GM23338 (cell line): ENCODE measurements at regions not wholly inside any gene's neighbourhood (a gene's known extent, or its start where the extent isn't known, plus 50 kb on each side); places are given as distances from the start of the nearest gene placed in this dataset.

Experiments used
- ATAC-seq: fragments of 200-7000 bp; cut with Tn5 transposase; 3 replicates; pipeline ENCODE4 v1.9.1; 2020
- DNase-seq: peaks from one replicate; pipeline ENCODE4 v3.0.0-alpha.2; 2015; ENCODE audit warnings: low spot score
- H2AFZ ChIP-seq: fragments of 200-600 bp; sonication (generic); 2 replicates; pipeline ENCODE4 v1.8.0; 2016; ENCODE audit warnings: antibody characterized with exemption, mild to moderate bottlenecking, moderate library complexity
- H3F3A ChIP-seq: fragments of 200-600 bp; sonication (generic); replicated peaks from 2 replicates; pipeline ENCODE4 v1.8.0; 2017; ENCODE audit warnings: antibody characterized with exemption, mixed run types, low read depth
- H3K27ac ChIP-seq: fragments of 200-600 bp; sonication (generic); 2 replicates; pipeline ENCODE4 v1.6.1; 2016; ENCODE audit warnings: low read depth
- H3K27me3 ChIP-seq: fragments of 200-600 bp; sonication (generic); 2 replicates; pipeline ENCODE4 v1.8.0; 2016; ENCODE audit warnings: mild to moderate bottlenecking, mixed run types, moderate library complexity; ENCODE audit not compliant: insufficient read depth
- H3K36me3 ChIP-seq: fragments of 200-600 bp; sonication (generic); 2 replicates; pipeline ENCODE4 v1.8.0; 2016; ENCODE audit warnings: mild to moderate bottlenecking; ENCODE audit not compliant: insufficient read depth
- H3K4me1 ChIP-seq: fragments of 200-600 bp; sonication (generic); 2 replicates; pipeline ENCODE4 v1.8.0; 2016; ENCODE audit warnings: mild to moderate bottlenecking, moderate library complexity; ENCODE audit not compliant: insufficient read depth
- H3K4me2 ChIP-seq: fragments of 200-600 bp; sonication (generic); 2 replicates; pipeline ENCODE4 v1.7.1; 2017; ENCODE audit warnings: mixed run types
- H3K4me3 ChIP-seq: fragments of 200-600 bp; sonication (generic); 2 replicates; pipeline ENCODE4 v1.6.1; 2016; ENCODE audit warnings: mixed run types
- H3K79me2 ChIP-seq: fragments of 200-600 bp; sonication (generic); replicated peaks from 2 replicates; pipeline ENCODE4 v1.8.0; 2017; ENCODE audit warnings: mild to moderate bottlenecking; ENCODE audit not compliant: insufficient read depth
- H3K9me2 ChIP-seq: fragments of 200-600 bp; sonication (generic); 2 replicates; pipeline ENCODE4 v1.8.0; 2017; ENCODE audit not compliant: insufficient read depth
- H4K20me1 ChIP-seq: fragments of 200-600 bp; sonication (generic); replicated peaks from 2 replicates; pipeline ENCODE4 v1.8.0; 2017; ENCODE audit warnings: mild to moderate bottlenecking; ENCODE audit not compliant: insufficient read depth
- H3K27ac Mint-ChIP-seq: 2 replicates; pipeline ENCODE4 v1.8.0; 2020; ENCODE audit warnings: inconsistent platforms, mild to moderate bottlenecking, moderate library complexity, mixed read lengths
- H3K27me3 Mint-ChIP-seq: 3 replicates; pipeline ENCODE4 v1.8.0; 2022; ENCODE audit warnings: low read depth, mild to moderate bottlenecking, moderate library complexity, mixed read lengths, inconsistent platforms; ENCODE audit not compliant: insufficient read depth, poor library complexity
- H3K36me3 Mint-ChIP-seq: 3 replicates; pipeline ENCODE4 v1.8.0; 2021; ENCODE audit warnings: low read depth, mild to moderate bottlenecking, inconsistent platforms, moderate library complexity, mixed read lengths
- H3K4me1 Mint-ChIP-seq: 3 replicates; pipeline ENCODE4 v1.8.0; 2020; ENCODE audit warnings: mild to moderate bottlenecking, inconsistent platforms, mixed read lengths
- H3K4me3 Mint-ChIP-seq: 3 replicates; pipeline ENCODE4 v1.8.0; 2021; ENCODE audit warnings: moderate library complexity, mild to moderate bottlenecking, inconsistent platforms, mixed read lengths
- H3K9me3 Mint-ChIP-seq: 3 replicates; pipeline ENCODE4 v1.8.0; 2020; ENCODE audit warnings: moderate library complexity, mild to moderate bottlenecking, inconsistent platforms, mixed read lengths
- CTCF ChIP-seq, 2 experiments: fragments of 200-600 bp in 1 of 2; sonication (generic) in 1 of 2; conservative IDR thresholded peaks; 2 replicates each; pipeline versions ENCODE4 v1.5.1 to v1.6.1; 2016 to 2017; ENCODE audit warnings: antibody characterized with exemption in 2 of 2, low read depth in 2 of 2, mild to moderate bottlenecking in 2 of 2, moderate library complexity in 1 of 2
- EZH2 ChIP-seq: fragments of 200-600 bp; sonication (generic); IDR thresholded peaks from one replicate; pipeline ENCODE4 v1.8.0; 2017; ENCODE audit warnings: antibody characterized with exemption, mild to moderate bottlenecking, low read depth; ENCODE audit not compliant: unreplicated experiment
- EZH2phosphoT487 ChIP-seq: fragments of 200-600 bp; sonication (generic); IDR thresholded peaks from one replicate; pipeline ENCODE4 v1.8.1; 2018; ENCODE audit warnings: antibody characterized with exemption; ENCODE audit not compliant: unreplicated experiment
- JUNB ChIP-seq: IDR thresholded peaks from one replicate; pipeline ENCODE4 v1.6.1; 2016; ENCODE audit warnings: antibody characterized with exemption; ENCODE audit not compliant: unreplicated experiment
- NANOG ChIP-seq: IDR thresholded peaks from 2 replicates; pipeline ENCODE4 v1.6.1; 2016; ENCODE audit warnings: antibody characterized with exemption, borderline replicate concordance
- REST ChIP-seq: IDR thresholded peaks from one replicate; pipeline ENCODE4 v1.6.1; 2018; ENCODE audit warnings: antibody characterized with exemption; ENCODE audit not compliant: unreplicated experiment
- STAT1 ChIP-seq: IDR thresholded peaks from one replicate; pipeline ENCODE4 v1.6.1; 2016; ENCODE audit warnings: antibody characterized with exemption; ENCODE audit not compliant: unreplicated experiment
- ZNF114 ChIP-seq: fragments of 250-450 bp; sonication (Bioruptor Pico); IDR thresholded peaks from 2 replicates; pipeline ENCODE4 v1.5.0; 2020; ENCODE audit warnings: mild to moderate bottlenecking, moderate library complexity
- ZNF331 ChIP-seq: fragments of 250-450 bp; sonication (Bioruptor Pico); IDR thresholded peaks from 2 replicates; pipeline ENCODE4 v1.5.0; 2020; ENCODE audit warnings: low read depth, mild to moderate bottlenecking, moderate library complexity
- TF ChIP-seq, protein P1 (sequence below): IDR thresholded peaks from 2 replicates; pipeline ENCODE4 v1.6.1; 2016; ENCODE audit warnings: antibody characterized with exemption

GRCh38 chrX:1803741-1804140 lies 188.9 kb downstream of the ASMT start:
- H3K4me1 ChIP-seq, result 0 out of 2 replicates have a peak, but pooled peaks cover 4% of the 10 kb centered on the region
- no peaks in the 10 kb centered on the region for H3K9me2 ChIP-seq
- no peak for ATAC-seq
- Mint-ChIP-seq H3K4me1 (peaks cover 8% of the 10 kb centered on the region; the same call in 2 of the 3 replicates), H3K9me3 (no peaks in the 10 kb centered on the region), H3K27me3 (peaks cover 4% of the 10 kb centered on the region), H3K4me3 (no peak overlapping the region), H3K27ac (no peak overlapping the region), H3K36me3 (no peaks in the 10 kb centered on the region)
- no peaks in the 10 kb centered on the region for H3K36me3 ChIP-seq
- no peaks in the 10 kb centered on the region for H3K79me2 ChIP-seq
- no peak overlapping the region for H2AFZ ChIP-seq
- H3K27me3 ChIP-seq, result no peaks in the 10 kb centered on the region
- no peaks in the 10 kb centered on the region for H4K20me1 ChIP-seq
- no peaks in the 10 kb centered on the region for H3F3A ChIP-seq
- TF ChIP-seq ZNF114 (CRISPR knock-in tag), result no peak
- no peak for TF ChIP-seq EZH2
- no peak for TF ChIP-seq REST
- no peak for TF ChIP-seq ZNF331 (CRISPR knock-in tag)
- TF ChIP-seq JUNB, result no peak
- no peak for TF ChIP-seq CTCF (conservative IDR thresholded peaks at IDR 0.05; ENCODE audit: low read depth in 2 of 2)
- TF ChIP-seq, protein P1, sequence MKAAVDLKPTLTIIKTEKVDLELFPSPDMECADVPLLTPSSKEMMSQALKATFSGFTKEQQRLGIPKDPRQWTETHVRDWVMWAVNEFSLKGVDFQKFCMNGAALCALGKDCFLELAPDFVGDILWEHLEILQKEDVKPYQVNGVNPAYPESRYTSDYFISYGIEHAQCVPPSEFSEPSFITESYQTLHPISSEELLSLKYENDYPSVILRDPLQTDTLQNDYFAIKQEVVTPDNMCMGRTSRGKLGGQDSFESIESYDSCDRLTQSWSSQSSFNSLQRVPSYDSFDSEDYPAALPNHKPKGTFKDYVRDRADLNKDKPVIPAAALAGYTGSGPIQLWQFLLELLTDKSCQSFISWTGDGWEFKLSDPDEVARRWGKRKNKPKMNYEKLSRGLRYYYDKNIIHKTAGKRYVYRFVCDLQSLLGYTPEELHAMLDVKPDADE, result no peak
- TF ChIP-seq EZH2phosphoT487, result no peak
- no peak for TF ChIP-seq STAT1
- DNase-seq, result no peak
- H3K4me3 ChIP-seq, result no peak overlapping the region
- no peak overlapping the region for H3K4me2 ChIP-seq
- no peak overlapping the region for H3K27ac ChIP-seq

DNA sequence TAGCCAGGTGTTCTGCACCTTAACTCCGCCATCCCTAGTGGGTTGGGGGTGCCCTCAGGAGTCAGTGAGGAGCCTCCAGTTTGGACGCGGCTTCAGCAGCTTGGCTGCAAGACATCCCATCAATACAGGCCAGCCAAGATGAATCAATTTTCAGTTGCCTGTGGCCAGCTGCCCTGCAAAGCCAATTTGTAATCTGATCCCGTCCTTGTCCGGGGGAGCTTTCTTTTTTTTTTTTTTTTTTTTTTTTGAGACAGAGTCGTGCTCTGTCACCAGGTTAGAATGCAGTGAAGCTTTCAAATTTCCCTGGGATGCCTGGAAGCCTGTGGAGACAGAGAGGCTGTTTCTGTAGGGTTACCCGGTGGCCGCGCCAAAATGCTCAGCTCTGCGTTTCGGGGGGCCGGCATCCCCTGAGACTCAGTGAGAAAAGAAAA lies 192.5 kb downstream of the ASMT start:
- Mint-ChIP-seq H3K9me3 (no peaks in the 10 kb centered on the region), H3K36me3 (no peaks in the 10 kb centered on the region), H3K4me3 (peak overlapping the region; percentile 66), H3K4me1 (peaks cover 17% of the 10 kb centered on the region), H3K27me3 (peaks cover 5% of the 10 kb centered on the region), H3K27ac (peak overlapping the region; percentile 59)
- ATAC-seq, result peak; percentile 97
- H2AFZ ChIP-seq, result peak overlapping the region; percentile 97
- TF ChIP-seq CTCF (conservative IDR thresholded peaks at IDR 0.05; ENCODE audit: low read depth in 2 of 2), result no peak
- no peak for TF ChIP-seq NANOG
- H3K79me2 ChIP-seq, result no peaks in the 10 kb centered on the region
- no peaks in the 10 kb centered on the region for H3K36me3 ChIP-seq
- no peaks in the 10 kb centered on the region for H3K9me2 ChIP-seq
- H4K20me1 ChIP-seq, result no peaks in the 10 kb centered on the region
- H3K27ac ChIP-seq, result 0 out of 2 replicates have a peak overlapping the region, but pooled peaks have one; percentile 47
- peak; percentile 77 for DNase-seq
- H3F3A ChIP-seq, result no peaks in the 10 kb centered on the region
- 0 out of 2 replicates have a peak, but pooled peaks cover 4% of the 10 kb centered on the region for H3K4me1 ChIP-seq
- H3K27me3 ChIP-seq, result no peaks in the 10 kb centered on the region
- peak overlapping the region; percentile 18 for H3K4me2 ChIP-seq
- peak overlapping the region; percentile 6; the same call in 1 of the 2 replicates for H3K4me3 ChIP-seq
